OCI-LY7 (cell line): ENCODE measurements at regions not wholly inside any gene's neighbourhood (a gene's known extent, or its start where the extent isn't known, plus 50 kb on each side); places are given as distances from the start of the nearest gene placed in this dataset.

ENCODE experiments used
- BruUV-seq: library from RNA; stranded (reverse); fragments of 400-500 nt; replicated peaks from 2 replicates; lab custom pipeline; 2021; lab: Mats Ljungman, UMichigan
- CTCF ChIA-PET: fragments of 300-600 bp; sonication (Branson Sonifier 250); formaldehyde crosslinking; loops from one replicate; lab custom pipeline; 2022; ENCODE audit warnings: antibody characterized with exemption; ENCODE audit not compliant: unreplicated experiment; lab: Charles Lee
- POLR2A ChIA-PET: fragments of 300-600 bp; sonication (Branson Sonifier 250); formaldehyde crosslinking; loops from one replicate; lab custom pipeline; 2022; ENCODE audit warnings: antibody characterized with exemption; lab: Charles Lee
- DNase-seq: peaks from one replicate; pipeline ENCODE4 v3.0.0-alpha.2; 2015; ENCODE audit warnings: low spot score
- H2AFZ ChIP-seq: fragments of 200-600 bp; sonication (generic), shearing (Covaris generic); 2 replicates; pipeline ENCODE4 v1.6.1; 2014; ENCODE audit warnings: mild to moderate bottlenecking, antibody characterized with exemption, low read length, moderate library complexity
- H3K27ac ChIP-seq: fragments of 200-600 bp; sonication (generic); 2 replicates; pipeline ENCODE4 v1.5.1; 2014; ENCODE audit warnings: mixed run types, low read depth, mild to moderate bottlenecking, moderate library complexity, low read length, inconsistent platforms; ENCODE audit not compliant: poor library complexity, severe bottlenecking
- H3K36me3 ChIP-seq: fragments of 200-600 bp; sonication (generic); 2 replicates; pipeline ENCODE4 v1.6.1; 2014; ENCODE audit warnings: mild to moderate bottlenecking, antibody characterized with exemption, low read length, moderate library complexity, mixed read lengths; ENCODE audit not compliant: insufficient read depth
- H3K4me1 ChIP-seq: fragments of 200-600 bp; sonication (generic); 2 replicates; pipeline ENCODE4 v1.5.1; 2014; ENCODE audit warnings: mild to moderate bottlenecking, low read length; ENCODE audit not compliant: insufficient read depth, poor library complexity, severe bottlenecking
- H3K4me2 ChIP-seq: fragments of 200-600 bp; sonication (generic); 2 replicates; pipeline ENCODE4 v1.6.1; 2014; ENCODE audit warnings: mild to moderate bottlenecking, low read length
- H3K4me3 ChIP-seq: fragments of 200-600 bp; sonication (generic); 2 replicates; pipeline ENCODE4 v1.5.1; 2014; ENCODE audit warnings: mild to moderate bottlenecking, low read depth, low read length; ENCODE audit not compliant: poor library complexity, severe bottlenecking
- H3K79me2 ChIP-seq: fragments of 200-600 bp; sonication (generic); 2 replicates; pipeline ENCODE4 v1.6.1; 2016; ENCODE audit warnings: low read depth, mild to moderate bottlenecking, low read length, moderate library complexity, mixed read lengths; ENCODE audit not compliant: insufficient read depth
- H3K9me2 ChIP-seq: fragments of 200-600 bp; sonication (generic); 2 replicates; pipeline ENCODE4 v1.6.1; 2016; ENCODE audit warnings: mild to moderate bottlenecking, low read length, mixed read lengths; ENCODE audit not compliant: insufficient read depth
- H3K9me3 ChIP-seq: fragments of 200-600 bp; sonication (generic); 2 replicates; pipeline ENCODE4 v1.6.1; 2014; ENCODE audit warnings: mild to moderate bottlenecking, mixed run types, low read length, mixed read lengths
- H4K20me1 ChIP-seq: fragments of 200-600 bp; sonication (generic); 2 replicates; pipeline ENCODE4 v1.6.1; 2014; ENCODE audit warnings: mild to moderate bottlenecking, antibody characterized with exemption, low read length, moderate library complexity, mixed read lengths; ENCODE audit not compliant: insufficient read depth
- CTCF ChIP-seq: fragments of 200-600 bp; sonication (generic); conservative IDR thresholded peaks from 2 replicates; pipeline ENCODE4 v1.5.1; 2014; ENCODE audit warnings: mild to moderate bottlenecking, antibody characterized with exemption, low read length, moderate library complexity, mixed read lengths
- EZH2phosphoT487 ChIP-seq: fragments of 200-600 bp; sonication (generic); IDR thresholded peaks from 2 replicates; pipeline ENCODE4 v1.6.1; 2018; ENCODE audit warnings: low read depth, borderline replicate concordance, mild to moderate bottlenecking, mixed run types, antibody characterized with exemption, low read length, moderate library complexity, mixed read lengths
- intact Hi-C: fragments of 100-400 bp; cut with micrococcal nuclease; formaldehyde crosslinking; loops from one replicate; pipeline ENCODE4 v1.10.0; 2022; ENCODE audit not compliant: unreplicated experiment

- H3K36me3 ChIP-seq = no peaks in the 10 kb centered on the region
- H3K4me3 ChIP-seq = no peak overlapping the region
- H3K79me2 ChIP-seq = no peaks in the 10 kb centered on the region
- no peak for TF ChIP-seq EZH2phosphoT487
- no peak for TF ChIP-seq CTCF
- no peaks in the 10 kb centered on the region for H3K9me2 ChIP-seq
- ChIA-PET CTCF (interaction anchor here (1.0 kb wide), 1 partner anchor 12 kb away, joined by 3 read pairs; no protein-coding TSS in a partner anchor), POLR2A (interaction anchor here (0.5 kb wide), 1 partner anchor 10 kb away, joined by 3 read pairs; no protein-coding TSS in a partner anchor)
- no peak overlapping the region for H3K27ac ChIP-seq
- no peaks in the 10 kb centered on the region for H3K9me3 ChIP-seq
- DNase-seq = no peak
- intact Hi-C loops = no loop called here
- no peaks in the 10 kb centered on the region for H4K20me1 ChIP-seq
- no peak overlapping the region for H3K4me2 ChIP-seq
- no TSS peak for BruUV-seq
- H2AFZ ChIP-seq = no peak overlapping the region
- peaks cover 3% of the 10 kb centered on the region for H3K4me1 ChIP-seq
These were observed 164.0 kb upstream of the CIBAR2 start for GRCh38 chr16:85276258-85276657.

GRCh38 chr16:85276721-85277120 is 164.4 kb upstream of the CIBAR2 start:
- H3K36me3 ChIP-seq = no peaks in the 10 kb centered on the region
- no peak overlapping the region for H3K4me2 ChIP-seq
- H3K27ac ChIP-seq = no peak overlapping the region
- no TSS peak for BruUV-seq
- H3K9me2 ChIP-seq = no peaks in the 10 kb centered on the region
- no peak overlapping the region for H3K4me3 ChIP-seq
- no peak for TF ChIP-seq CTCF
- TF ChIP-seq EZH2phosphoT487 = no peak
- DNase-seq = no peak
- POLR2A ChIA-PET = no interaction called here
- H3K79me2 ChIP-seq = no peaks in the 10 kb centered on the region
- intact Hi-C loops = no loop called here
- no peaks in the 10 kb centered on the region for H4K20me1 ChIP-seq
- CTCF ChIA-PET = interaction anchor here (0.6 kb wide), 1 partner anchor 24 kb away, joined by 4 read pairs; no protein-coding TSS in a partner anchor
- peaks cover 3% of the 10 kb centered on the region for H3K4me1 ChIP-seq
- no peaks in the 10 kb centered on the region for H3K9me3 ChIP-seq
- no peak overlapping the region for H2AFZ ChIP-seq

GRCh38 chr16:85278839-85279238 is 166.6 kb upstream of the CIBAR2 start:
- Histone ChIP-seq H2AFZ (no peak overlapping the region), H3K9me2 (no peaks in the 10 kb centered on the region), H3K4me3 (no peak overlapping the region), H3K9me3 (no peaks in the 10 kb centered on the region), H3K4me2 (no peak overlapping the region), H3K79me2 (no peaks in the 10 kb centered on the region), H3K36me3 (no peaks in the 10 kb centered on the region), H3K4me1 (peaks cover 3% of the 10 kb centered on the region), H3K27ac (no peak overlapping the region), H4K20me1 (no peaks in the 10 kb centered on the region)
- CTCF ChIA-PET = interaction anchor here (0.6 to 0.7 kb wide), 2 partner anchors 9 to 1008 kb away, joined by 3 read pairs; no protein-coding TSS in a partner anchor
- no peak for TF ChIP-seq EZH2phosphoT487
- no peak for TF ChIP-seq CTCF
- no TSS peak for BruUV-seq
- no peak for DNase-seq
- POLR2A ChIA-PET = interaction anchor here (1.2 kb wide), 1 partner anchor 12 kb away, joined by 3 read pairs; no protein-coding TSS in a partner anchor
- intact Hi-C loops = no loop called here
